ENCODE measurements at regions not wholly inside any gene's neighbourhood (a gene's known extent, or its start where the extent isn't known, plus 50 kb on each side); places are given as distances from the start of the nearest gene placed in this dataset.

- no peak for TF ChIP-seq CTCF (IDR thresholded peaks at IDR 0.05; ENCODE audit: insufficient read depth, low read depth, low read length)
- no peak for TF ChIP-seq EZH2 (IDR thresholded peaks at IDR 0.05; ENCODE audit: insufficient read depth, low read length)
Observed at GRCh38 chr18:55101458-55101824, 142.2 kb upstream of the CCDC68 start.

Measured in astrocyte (in vitro differentiated cells and primary cell).